Right atrium auricular region (tissue), 2 donors: ENCODE measurements at regions not wholly inside any gene's neighbourhood (a gene's known extent, or its start where the extent isn't known, plus 50 kb on each side); places are given as distances from the start of the nearest gene placed in this dataset.

Source experiments
- DNase-seq: peaks from one replicate; pipeline ENCODE4 v3.0.0-alpha.2; 2019; ENCODE audit warnings: low spot score
- H3K27ac ChIP-seq, 2 donors: fragments of 200-600 bp; sonication (generic); 1 replicate in 1 of 2; 2 replicates in 1 of 2; pipeline ENCODE4 v1.5.1; 2016 to 2019
- H3K27me3 ChIP-seq, 2 donors: fragments of 200-600 bp; sonication (generic); one replicate each; pipeline versions ENCODE4 v1.5.1 to v1.6.0; 2017 to 2019
- H3K36me3 ChIP-seq: fragments of 200-600 bp; sonication (generic); one replicate; pipeline ENCODE4 v1.5.1; 2016
- H3K4me1 ChIP-seq, 2 donors: fragments of 200-600 bp; sonication (generic); one replicate each; pipeline versions ENCODE4 v1.5.1 to v1.6.0; 2017 to 2019
- H3K4me3 ChIP-seq, 2 donors: fragments of 200-600 bp; sonication (generic); 1 replicate in 1 of 2; 2 replicates in 1 of 2; pipeline ENCODE4 v1.5.1; 2017 to 2019; ENCODE audit warnings: mild to moderate bottlenecking in 1 of 2, moderate library complexity in 1 of 2
- H3K9me3 ChIP-seq, 2 donors: fragments of 200-600 bp; sonication (generic); one replicate each; pipeline ENCODE4 v1.5.1; 2019
- TF ChIP-seq, protein P1 (sequence below), 2 donors: fragments of 200-600 bp; sonication (generic); IDR thresholded peaks; one replicate each; pipeline ENCODE4 v1.5.1; 2019; ENCODE audit warnings: antibody characterized with exemption in 2 of 2

GRCh38 chr4:142975618-142976017 lies 129.5 kb upstream of the INPP4B start:
- DNase-seq: no peak
- Histone ChIP-seq H3K4me3 (no peak overlapping the region), H3K4me1 (no peaks in the 10 kb centered on the region), H3K9me3 (no peaks in the 10 kb centered on the region), H3K27me3 (no peaks in the 10 kb centered on the region), H3K27ac (no peak overlapping the region), H3K36me3 (no peaks in the 10 kb centered on the region)
- TF ChIP-seq, protein P1, sequence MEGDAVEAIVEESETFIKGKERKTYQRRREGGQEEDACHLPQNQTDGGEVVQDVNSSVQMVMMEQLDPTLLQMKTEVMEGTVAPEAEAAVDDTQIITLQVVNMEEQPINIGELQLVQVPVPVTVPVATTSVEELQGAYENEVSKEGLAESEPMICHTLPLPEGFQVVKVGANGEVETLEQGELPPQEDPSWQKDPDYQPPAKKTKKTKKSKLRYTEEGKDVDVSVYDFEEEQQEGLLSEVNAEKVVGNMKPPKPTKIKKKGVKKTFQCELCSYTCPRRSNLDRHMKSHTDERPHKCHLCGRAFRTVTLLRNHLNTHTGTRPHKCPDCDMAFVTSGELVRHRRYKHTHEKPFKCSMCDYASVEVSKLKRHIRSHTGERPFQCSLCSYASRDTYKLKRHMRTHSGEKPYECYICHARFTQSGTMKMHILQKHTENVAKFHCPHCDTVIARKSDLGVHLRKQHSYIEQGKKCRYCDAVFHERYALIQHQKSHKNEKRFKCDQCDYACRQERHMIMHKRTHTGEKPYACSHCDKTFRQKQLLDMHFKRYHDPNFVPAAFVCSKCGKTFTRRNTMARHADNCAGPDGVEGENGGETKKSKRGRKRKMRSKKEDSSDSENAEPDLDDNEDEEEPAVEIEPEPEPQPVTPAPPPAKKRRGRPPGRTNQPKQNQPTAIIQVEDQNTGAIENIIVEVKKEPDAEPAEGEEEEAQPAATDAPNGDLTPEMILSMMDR (IDR thresholded peaks at IDR 0.05): no peak

- Histone ChIP-seq H3K4me1 (no peaks in the 10 kb centered on the region), H3K27ac (no peak overlapping the region), H3K27me3 (no peaks in the 10 kb centered on the region), H3K36me3 (no peaks in the 10 kb centered on the region), H3K9me3 (no peaks in the 10 kb centered on the region), H3K4me3 (no peak overlapping the region)
- TF ChIP-seq, protein P1 (IDR thresholded peaks at IDR 0.05): no peak
- no peak for DNase-seq
Measured at GRCh38 chr4:142976482-142976881, 130.4 kb upstream of the INPP4B start.

DNA sequence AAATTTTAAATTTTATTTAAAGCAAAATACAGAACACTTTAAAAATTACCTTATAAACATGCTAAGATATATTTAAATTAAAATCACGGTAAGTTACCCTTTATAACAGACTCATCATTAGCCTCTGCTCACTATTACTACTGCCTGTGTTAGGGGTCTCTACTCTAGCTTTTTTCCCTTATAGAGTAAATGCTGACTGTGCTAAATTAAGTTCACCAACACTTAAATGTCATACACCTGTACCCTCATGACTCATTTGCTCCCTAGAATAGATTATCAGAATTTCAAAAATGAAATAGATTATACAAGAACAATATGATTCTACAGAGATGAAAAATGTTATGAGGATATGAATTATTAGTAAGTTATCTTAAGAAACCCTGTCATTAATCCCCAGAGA lies 131.1 kb upstream of the INPP4B start:
- Histone ChIP-seq H3K36me3 (no peaks in the 10 kb centered on the region), H3K27ac (no peak overlapping the region), H3K27me3 (no peaks in the 10 kb centered on the region), H3K4me3 (no peak overlapping the region), H3K9me3 (no peaks in the 10 kb centered on the region), H3K4me1 (no peaks in the 10 kb centered on the region)
- no peak for DNase-seq
- TF ChIP-seq, protein P1 (IDR thresholded peaks at IDR 0.05): no peak

DNA sequence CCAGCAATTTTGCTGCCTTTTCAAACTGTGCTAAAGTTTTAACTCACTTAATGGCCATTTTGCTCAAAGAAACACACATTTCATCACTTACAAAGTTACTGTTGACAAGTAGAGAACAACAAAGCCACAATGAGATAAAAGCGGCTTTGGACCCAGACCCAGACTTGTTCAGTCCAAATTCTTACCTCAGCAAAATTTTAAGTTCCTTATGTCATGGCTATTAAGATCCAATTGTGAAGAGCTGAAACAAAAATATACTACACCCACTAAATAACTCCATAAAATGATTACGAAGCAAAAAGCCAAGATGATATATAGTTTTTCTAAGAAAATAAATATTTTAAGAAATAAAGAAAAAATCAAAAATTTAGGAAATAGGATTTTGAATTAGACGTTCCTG lies 137.0 kb upstream of the INPP4B start:
- Histone ChIP-seq H3K27me3 (no peaks in the 10 kb centered on the region), H3K4me3 (no peak overlapping the region), H3K4me1 (no peaks in the 10 kb centered on the region), H3K36me3 (no peaks in the 10 kb centered on the region), H3K9me3 (peaks cover 0 to 5% of the 10 kb centered on the region in 2 donors), H3K27ac (no peak overlapping the region)
- TF ChIP-seq, protein P1 (IDR thresholded peaks at IDR 0.05): no peak
- DNase-seq: no peak

- no peak overlapping the region for H3K27ac ChIP-seq
- TF ChIP-seq, protein P1 (IDR thresholded peaks at IDR 0.05): no peak
- H3K36me3 ChIP-seq: no peaks in the 10 kb centered on the region
- no peak for DNase-seq
- H3K9me3 ChIP-seq: peaks cover 0 to 5% of the 10 kb centered on the region in 2 donors
- no peak overlapping the region for H3K4me3 ChIP-seq
- H3K27me3 ChIP-seq: no peaks in the 10 kb centered on the region
- no peaks in the 10 kb centered on the region for H3K4me1 ChIP-seq
Measured at GRCh38 chr4:142983589-142983988, 137.5 kb upstream of the INPP4B start.

DNA sequence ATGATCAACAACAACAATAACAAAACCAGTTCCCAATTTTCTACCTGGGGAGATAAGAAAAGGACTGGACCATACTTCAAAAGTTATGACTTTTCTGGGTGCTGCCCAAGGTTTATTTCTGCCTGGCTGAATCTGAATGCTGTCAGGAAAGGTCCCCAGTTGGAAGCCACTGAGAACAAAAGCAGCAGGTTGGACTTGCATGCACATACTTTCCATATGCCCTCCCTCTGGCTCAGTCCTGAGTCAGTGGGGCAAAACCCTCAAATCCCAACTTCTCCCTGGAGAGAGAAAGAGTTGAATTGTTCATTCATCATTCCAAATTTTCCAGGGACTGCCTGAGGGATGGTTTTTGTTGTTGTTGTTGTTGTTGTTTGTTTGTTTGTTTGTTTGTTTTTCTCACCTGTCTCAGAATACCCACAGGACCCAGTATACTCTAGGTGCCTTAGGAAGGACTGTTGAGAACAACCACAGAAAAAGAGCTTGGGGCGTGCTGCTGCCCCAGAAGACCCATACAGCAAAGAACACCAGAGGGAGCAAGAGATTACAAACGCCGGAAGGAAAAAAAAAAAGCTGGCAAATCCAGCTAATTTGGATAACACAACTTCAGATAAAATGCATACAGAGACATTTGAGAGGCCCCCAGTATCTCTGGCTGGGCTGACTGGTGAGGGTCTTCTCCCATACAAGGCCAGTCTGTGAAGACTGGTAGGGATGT lies 138.9 kb upstream of the INPP4B start:
- no peak for DNase-seq
- Histone ChIP-seq H3K4me1 (no peaks in the 10 kb centered on the region), H3K27ac (no peak overlapping the region), H3K27me3 (no peaks in the 10 kb centered on the region), H3K36me3 (no peaks in the 10 kb centered on the region), H3K9me3 (peaks cover 0 to 5% of the 10 kb centered on the region in 2 donors), H3K4me3 (no peak overlapping the region)
- TF ChIP-seq, protein P1 (IDR thresholded peaks at IDR 0.05): peak in 1 of 2 donors; percentile 43
